ENCODE measurements at regions not wholly inside any gene's neighbourhood (a gene's known extent, or its start where the extent isn't known, plus 50 kb on each side); places are given as distances from the start of the nearest gene placed in this dataset.

GRCh38 chr1:192080684-192081083, 77.6 kb upstream of the RGS18 start:
- DNase-seq (ENCODE audit: low spot score in 2 of 2, unreplicated experiment in 2 of 2), result no peak
- no peaks in the 10 kb centered on the region for H3K4me1 Mint-ChIP-seq
- no peak for TF ChIP-seq CTCF (IDR thresholded peaks at IDR 0.05; ENCODE audit: unreplicated experiment)

GRCh38 chr1:192081359-192081758, 76.9 kb upstream of the RGS18 start:
- peaks cover 2% of the 10 kb centered on the region for H3K27me3 Mint-ChIP-seq (ENCODE audit: low read depth)
- no peaks in the 10 kb centered on the region for H3K9me3 Mint-ChIP-seq
- H3K4me1 Mint-ChIP-seq, result no peaks in the 10 kb centered on the region
- no peak overlapping the region for H3K4me3 Mint-ChIP-seq
- DNase-seq (ENCODE audit: low spot score in 2 of 2, unreplicated experiment in 2 of 2), result no peak
- H3K36me3 Mint-ChIP-seq, result no peaks in the 10 kb centered on the region
- no peak for TF ChIP-seq CTCF (IDR thresholded peaks at IDR 0.05; ENCODE audit: unreplicated experiment)
- no peak overlapping the region for H3K27ac Mint-ChIP-seq

More at GRCh38 chr1:192080684-192081083, 77.6 kb upstream of the RGS18 start:
- H3K4me3 Mint-ChIP-seq, result no peak overlapping the region
- H3K27ac Mint-ChIP-seq, result no peak overlapping the region
- H3K27me3 Mint-ChIP-seq (ENCODE audit: low read depth), result peaks cover 2% of the 10 kb centered on the region
- H3K36me3 Mint-ChIP-seq, result no peaks in the 10 kb centered on the region
- H3K9me3 Mint-ChIP-seq, result no peaks in the 10 kb centered on the region

- Mint-ChIP-seq H3K4me3 (no peak overlapping the region), H3K4me1 (no peaks in the 10 kb centered on the region), H3K27ac (no peak overlapping the region), H3K9me3 (no peaks in the 10 kb centered on the region), H3K36me3 (no peaks in the 10 kb centered on the region), H3K27me3 (ENCODE audit: low read depth) (no peaks in the 10 kb centered on the region)
- no peak for DNase-seq (ENCODE audit: low spot score in 2 of 2, unreplicated experiment in 2 of 2)
- no peak for TF ChIP-seq CTCF (IDR thresholded peaks at IDR 0.05; ENCODE audit: unreplicated experiment)
These were observed 71.6 kb upstream of the RGS18 start for GRCh38 chr1:192086644-192087043.

- peaks cover 3% of the 10 kb centered on the region for H3K9me3 Mint-ChIP-seq
- no peak for TF ChIP-seq CTCF (IDR thresholded peaks at IDR 0.05; ENCODE audit: unreplicated experiment)
- H3K27ac Mint-ChIP-seq, result no peak overlapping the region
- no peaks in the 10 kb centered on the region for H3K36me3 Mint-ChIP-seq
- no peaks in the 10 kb centered on the region for H3K27me3 Mint-ChIP-seq (ENCODE audit: low read depth)
- no peak for DNase-seq (ENCODE audit: low spot score in 2 of 2, unreplicated experiment in 2 of 2)
- no peaks in the 10 kb centered on the region for H3K4me1 Mint-ChIP-seq
- H3K4me3 Mint-ChIP-seq, result no peak overlapping the region
These were observed 70.9 kb upstream of the RGS18 start for GRCh38 chr1:192087334-192087733.

GRCh38 chr1:192088496-192088895, 69.8 kb upstream of the RGS18 start:
- H3K27ac Mint-ChIP-seq, result no peak overlapping the region
- H3K27me3 Mint-ChIP-seq (ENCODE audit: low read depth), result no peaks in the 10 kb centered on the region
- no peaks in the 10 kb centered on the region for H3K4me1 Mint-ChIP-seq
- no peak overlapping the region for H3K4me3 Mint-ChIP-seq
- peaks cover 3% of the 10 kb centered on the region for H3K9me3 Mint-ChIP-seq
- no peaks in the 10 kb centered on the region for H3K36me3 Mint-ChIP-seq
- DNase-seq (ENCODE audit: low spot score in 2 of 2, unreplicated experiment in 2 of 2), result no peak
- no peak for TF ChIP-seq CTCF (IDR thresholded peaks at IDR 0.05; ENCODE audit: unreplicated experiment)

- DNase-seq (ENCODE audit: low spot score in 2 of 2, unreplicated experiment in 2 of 2), result no peak
- Mint-ChIP-seq H3K27me3 (ENCODE audit: low read depth) (no peaks in the 10 kb centered on the region), H3K36me3 (no peaks in the 10 kb centered on the region), H3K4me1 (peaks cover 2% of the 10 kb centered on the region), H3K4me3 (no peak overlapping the region), H3K27ac (no peak overlapping the region), H3K9me3 (peaks cover 9% of the 10 kb centered on the region)
- no peak for TF ChIP-seq CTCF (IDR thresholded peaks at IDR 0.05; ENCODE audit: unreplicated experiment)
These were observed 60.3 kb upstream of the RGS18 start for GRCh38 chr1:192098001-192098400.
